NCI-H748 treated with DMSO at 0.1 percent for 48 hours (cell line): ENCODE measurements at regions not wholly inside any gene's neighbourhood (a gene's known extent, or its start where the extent isn't known, plus 50 kb on each side); places are given as distances from the start of the nearest gene placed in this dataset.
"Not testable (repeated sequence)": the region's sequence is repeated elsewhere in the genome, so short reads cannot be mapped to it uniquely, and the experiment has no call there.

Source experiments
- DNase-seq: peaks from one replicate; lab custom pipeline; 2025; lab: John Stamatoyannopoulos, UW

DNA sequence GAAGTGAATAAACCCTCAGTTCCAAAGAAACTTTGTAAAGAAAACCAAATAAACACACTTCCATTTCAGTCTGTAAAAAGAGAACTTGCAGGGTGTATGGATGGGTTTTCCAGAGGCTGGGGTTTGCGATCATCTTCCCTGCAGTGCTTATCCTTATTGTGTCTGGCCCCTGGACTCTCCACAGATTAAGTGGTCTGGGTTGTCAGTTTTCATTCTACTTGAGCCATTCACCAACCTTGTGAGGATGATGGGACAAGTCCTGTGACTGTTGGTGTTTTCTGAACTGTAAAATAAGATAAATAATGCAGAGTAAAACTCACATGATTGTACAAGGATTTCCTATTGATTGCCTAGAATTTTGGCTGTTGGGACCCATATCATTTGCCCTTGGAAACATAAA is 166.1 kb upstream of the MOCS2 start:
- DNase-seq = no peak

DNA sequence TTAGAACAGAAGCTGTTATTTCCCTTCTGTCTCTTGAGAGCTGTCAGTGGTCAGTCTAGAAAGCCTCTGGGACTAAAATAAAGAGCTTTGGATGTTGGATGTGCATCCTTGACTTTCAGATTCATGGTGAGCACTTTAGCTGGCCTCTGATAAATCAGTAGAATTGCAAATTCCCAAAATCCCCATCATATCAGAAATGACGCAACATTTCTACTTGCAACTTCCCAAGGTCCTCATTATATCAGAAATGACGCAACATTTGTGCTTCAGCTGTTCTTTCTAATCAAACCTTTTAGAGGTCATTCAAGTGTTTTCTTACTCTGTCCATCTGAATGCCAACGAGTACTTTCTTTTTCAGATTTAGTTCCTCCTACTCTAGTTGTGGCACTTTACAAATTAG is 167.3 kb upstream of the MOCS2 start:
- no peak for DNase-seq

DNA sequence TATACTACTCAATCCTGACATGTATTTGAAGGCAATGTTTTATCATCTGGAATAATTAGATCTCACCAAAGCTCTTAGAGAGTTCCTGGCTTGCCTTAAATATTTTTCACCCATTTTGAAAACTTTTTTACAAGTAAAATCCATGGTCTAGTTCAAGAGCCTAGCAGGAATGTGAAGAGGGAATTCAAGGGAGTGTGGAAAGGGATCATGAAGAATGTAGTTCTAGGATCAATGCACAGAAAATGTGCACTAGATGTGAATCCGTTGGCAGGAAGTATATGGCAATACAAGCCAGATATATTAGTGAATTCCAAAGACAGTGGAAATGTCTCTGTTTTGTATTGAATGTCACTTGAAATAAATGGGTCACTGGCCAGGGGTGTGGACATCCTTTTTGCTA is 167.9 kb upstream of the MOCS2 start:
- no peak for DNase-seq

DNA sequence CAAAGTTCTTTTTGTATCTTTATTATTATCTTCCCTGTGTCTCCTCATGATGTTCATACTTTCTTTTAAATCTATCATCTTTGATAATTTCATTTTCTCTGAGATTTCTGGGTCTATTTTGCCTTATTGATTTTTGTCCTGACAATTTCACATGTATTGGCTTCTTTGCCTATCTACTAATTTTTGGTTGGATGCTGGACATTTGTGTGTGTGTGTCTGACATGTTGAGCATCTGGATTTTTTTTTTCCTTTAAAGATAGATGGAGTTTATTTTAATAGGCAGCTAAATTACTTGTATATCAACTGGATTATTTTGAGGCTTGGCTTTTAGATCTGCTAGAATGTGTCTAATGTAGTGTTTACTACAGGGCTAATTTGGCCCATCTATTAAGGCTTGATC is 178.0 kb upstream of the MOCS2 start:
- no peak for DNase-seq

DNA sequence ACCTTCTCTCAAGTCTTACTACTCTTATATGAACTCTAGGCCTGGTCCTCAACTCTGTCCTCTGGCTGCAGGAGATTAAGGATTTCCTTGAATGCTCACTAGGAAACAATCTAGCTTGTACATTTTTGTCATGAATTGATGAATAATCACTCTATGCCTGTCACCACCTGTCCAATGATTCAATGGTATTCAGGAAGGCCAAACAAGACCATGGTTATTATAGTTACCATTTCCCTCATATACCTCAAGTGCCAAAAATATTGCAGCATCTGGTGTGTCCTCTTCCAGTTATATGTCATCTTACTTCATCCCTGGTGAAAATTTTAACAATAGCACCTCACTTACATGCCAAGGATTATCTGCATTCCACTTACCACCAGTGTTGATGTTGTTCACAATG is 179.0 kb upstream of the MOCS2 start:
- no peak for DNase-seq

DNA sequence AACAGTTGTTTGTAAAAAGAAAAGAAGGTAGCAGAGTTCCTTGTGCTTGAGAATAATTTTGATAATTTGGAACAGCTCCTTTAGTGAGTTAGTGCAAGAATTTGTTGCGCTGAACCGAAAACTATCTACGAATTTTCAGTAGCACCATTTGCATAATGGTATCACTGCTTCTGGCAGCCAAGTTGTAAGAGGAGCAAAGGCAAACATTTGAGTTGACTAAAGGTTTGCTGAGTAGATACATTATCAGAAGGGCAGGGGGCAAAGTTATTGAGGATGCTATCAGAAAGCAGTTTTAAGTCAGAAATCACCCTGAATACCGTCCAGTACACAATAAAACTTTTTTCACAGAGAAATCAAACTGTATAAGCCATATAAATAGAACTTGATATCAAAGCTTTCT is 181.5 kb upstream of the MOCS2 start:
- DNase-seq = no peak

DNA sequence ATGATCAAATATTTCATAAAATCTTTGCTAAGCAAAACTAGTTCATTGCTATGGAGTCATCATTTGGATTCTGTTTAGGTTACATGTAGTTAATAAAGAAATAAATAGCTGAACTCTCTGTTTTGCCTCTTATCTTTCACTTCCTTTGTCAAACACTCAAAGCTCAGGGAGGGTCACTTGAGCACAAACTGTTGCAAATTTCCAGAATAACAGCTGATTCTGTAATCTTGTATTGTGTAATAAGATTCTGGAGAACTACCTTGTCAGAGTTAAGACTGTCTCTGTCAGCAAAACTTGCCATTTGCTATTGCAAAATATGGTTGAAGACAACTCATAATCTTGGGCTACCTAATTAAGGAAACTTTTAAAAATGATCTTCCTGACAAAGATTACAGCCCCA is 182.0 kb upstream of the MOCS2 start:
- DNase-seq = no peak

DNA sequence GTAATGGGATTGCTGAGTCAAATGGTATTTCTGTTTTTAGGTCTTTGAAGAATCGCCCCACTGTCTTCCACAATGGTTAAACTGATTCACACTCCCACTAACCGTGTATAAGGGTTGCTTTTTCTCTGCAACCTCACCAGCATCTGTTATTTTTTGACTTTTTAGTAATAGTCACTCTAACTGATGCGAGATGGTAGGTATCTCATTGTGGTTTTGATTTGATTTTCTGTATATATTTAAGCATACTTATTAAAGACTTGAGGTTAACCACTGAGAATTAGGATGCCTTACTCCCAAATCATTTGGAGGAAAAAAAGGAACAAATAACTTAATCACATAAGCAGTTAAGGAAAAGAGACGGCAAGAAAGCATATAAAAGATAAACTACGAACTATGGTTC is 181.6 kb upstream of the FST start:
- no peak for DNase-seq

DNA sequence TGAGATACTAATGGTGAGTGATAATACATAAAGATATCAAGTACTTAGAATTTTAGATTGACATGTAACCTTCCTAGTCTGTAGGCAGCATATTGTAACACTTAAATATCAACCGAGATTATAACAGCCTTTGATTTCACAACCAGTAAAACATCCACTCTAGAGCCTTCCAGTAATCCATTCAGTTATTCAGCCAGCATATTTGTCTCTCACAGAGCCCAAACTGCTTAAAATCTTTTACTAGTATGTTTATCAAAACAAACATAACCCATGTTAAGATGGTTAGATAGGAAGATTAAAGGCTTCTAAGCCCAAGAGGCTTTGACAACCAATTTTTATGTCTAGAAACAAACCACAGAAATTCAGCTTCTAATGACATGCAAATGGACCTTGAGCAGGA is 177.9 kb upstream of the FST start:
- DNase-seq = no peak

DNA sequence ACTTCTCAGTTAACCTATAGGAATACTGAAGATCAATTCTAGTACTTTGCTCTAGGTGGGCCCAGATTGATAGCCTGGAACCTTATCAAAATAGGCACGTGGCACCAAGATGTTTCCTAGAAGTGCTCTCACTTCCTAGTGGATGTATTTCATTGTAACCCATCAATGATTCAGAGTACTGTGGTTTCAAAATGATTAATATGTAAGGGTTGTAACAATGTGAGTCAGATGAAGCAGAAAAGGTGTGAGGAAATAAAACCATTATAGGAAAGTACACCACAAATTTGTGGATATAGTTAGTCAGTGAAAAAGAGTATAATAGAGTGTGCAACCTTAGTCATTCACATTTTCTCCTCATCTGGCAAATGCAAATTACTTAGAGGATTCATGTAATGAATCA is 177.3 kb upstream of the FST start:
- no peak for DNase-seq

DNA sequence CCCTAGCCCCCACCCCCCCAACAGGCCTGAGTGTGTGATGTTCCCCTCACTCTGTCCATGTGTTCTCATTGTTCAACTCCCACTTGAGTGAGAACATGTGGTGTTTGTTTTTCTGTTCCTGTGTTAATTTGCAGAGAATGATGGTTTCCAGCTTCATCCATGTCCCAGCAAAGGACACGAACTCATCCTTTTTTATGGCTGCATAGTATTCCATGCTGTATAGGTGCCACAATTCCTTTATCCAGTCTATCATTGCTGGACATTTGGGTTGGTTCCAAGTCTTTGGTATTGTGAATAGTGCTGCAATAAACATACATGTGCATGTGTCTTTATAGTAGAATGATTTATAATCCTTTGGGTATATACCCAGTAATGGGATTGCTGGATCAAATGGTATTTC is 175.1 kb upstream of the FST start:
- not testable (repeated sequence) for DNase-seq

DNA sequence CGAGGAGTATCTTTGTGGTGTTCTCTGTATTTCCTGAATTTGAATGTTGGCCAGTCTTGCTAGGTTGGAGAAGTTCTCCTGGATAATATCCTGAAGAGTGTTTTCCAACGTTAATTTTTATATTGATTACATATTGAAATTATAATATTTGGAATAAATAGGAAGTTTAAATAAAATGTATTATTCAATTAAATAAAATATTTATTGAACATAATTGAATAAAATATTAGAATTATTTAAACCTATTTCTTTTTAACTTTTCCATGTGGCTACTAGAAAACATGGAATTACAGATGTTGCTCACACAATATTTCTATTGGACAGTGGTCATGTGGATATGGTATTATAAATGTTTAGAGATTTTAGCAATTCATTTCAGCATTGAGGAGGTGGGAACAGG is 170.8 kb upstream of the FST start:
- no peak for DNase-seq

DNA sequence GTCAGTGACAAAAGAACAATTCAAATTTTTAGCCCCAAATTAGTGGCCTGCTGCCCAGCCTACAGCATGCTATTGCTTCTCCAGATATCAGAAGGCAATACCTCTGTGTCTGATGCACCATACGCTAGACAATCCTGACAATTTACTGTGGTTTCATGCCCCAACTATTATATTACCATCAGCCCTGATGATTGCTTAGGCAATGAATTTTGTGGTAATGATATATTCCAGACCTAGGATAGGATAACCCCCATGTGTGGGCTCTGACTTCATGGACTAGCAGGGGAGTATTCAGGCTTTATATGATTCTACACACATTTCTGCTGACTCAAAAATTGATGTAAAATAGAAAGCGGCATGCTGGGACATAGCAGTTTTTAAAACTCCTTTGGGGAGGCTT is 168.7 kb upstream of the FST start:
- no peak for DNase-seq

DNA sequence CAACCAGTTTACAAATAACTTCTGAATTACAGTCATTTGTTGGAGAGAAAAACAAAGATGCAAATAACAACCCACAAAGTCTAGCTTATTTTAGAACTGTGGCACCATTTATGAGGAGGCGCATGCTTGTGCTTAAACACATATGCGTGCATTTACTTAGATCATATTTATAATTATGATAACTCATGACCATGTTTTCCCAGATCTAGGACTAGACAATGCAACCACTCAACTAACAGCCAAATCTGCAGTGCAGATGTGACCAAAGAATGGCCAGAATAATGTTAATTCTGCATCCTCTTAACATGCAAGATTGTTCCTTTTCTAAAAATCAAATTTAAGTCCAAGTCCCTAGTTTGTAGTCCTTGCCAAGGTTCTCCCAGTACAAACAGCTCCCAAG is 167.3 kb upstream of the FST start:
- DNase-seq = no peak

DNA sequence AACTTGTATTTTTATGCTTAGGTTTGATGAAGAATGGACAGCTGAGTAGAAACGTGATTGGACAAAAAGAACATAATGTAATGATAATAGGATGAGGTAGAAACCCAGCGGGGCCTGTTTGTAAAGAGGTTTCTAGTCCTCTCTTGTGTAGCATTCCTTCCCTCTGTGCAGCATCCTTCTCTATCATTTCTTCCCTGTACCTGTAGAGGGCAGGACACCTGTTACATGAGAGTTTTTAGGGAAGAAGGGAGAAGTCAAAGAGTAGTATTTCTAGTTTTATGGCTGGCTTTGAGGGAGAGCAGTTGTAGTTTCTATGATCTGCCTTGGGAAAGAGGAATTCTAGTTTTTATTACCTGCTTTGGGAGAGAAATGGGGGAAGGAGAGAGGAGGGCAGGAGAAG is 162.1 kb upstream of the FST start:
- no peak for DNase-seq

DNA sequence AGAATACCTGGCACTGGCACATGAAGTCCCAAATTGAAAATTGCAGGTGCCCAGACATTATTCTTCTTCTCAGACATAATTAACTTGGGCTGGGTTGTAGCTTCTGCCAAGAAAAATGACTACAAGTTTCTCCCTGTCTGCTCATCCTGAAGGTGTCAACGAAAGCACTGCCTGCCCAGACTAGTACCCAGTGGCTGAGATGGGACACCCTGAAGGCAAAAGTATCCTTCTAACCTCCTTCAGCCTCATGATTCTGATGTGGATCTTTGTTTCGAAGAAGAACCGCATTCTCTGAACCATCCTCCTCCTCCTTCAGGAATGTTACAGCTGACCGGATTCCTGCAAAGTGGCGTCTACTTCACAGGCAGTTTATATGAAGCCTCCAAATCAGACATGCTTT is 161.1 kb upstream of the FST start:
- no peak for DNase-seq

DNA sequence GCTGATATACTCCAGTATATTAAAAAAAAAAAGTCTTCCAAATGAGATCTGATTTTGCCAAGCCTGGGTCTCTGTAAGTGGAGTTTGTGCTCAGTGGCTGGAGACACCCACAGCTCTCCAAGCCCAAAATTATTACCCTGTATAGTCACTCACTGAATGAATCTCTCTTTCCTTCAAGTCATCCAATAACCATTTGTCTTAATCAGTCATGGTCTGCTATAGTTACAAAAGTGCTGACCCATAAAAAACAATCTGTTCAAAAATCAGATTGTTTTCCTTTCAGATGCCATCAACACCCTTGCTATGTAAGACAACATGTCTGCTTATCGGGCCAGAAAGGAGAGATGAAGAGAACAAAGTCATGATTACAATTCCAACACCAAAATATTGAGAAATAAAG is 159.4 kb upstream of the FST start:
- no peak for DNase-seq

DNA sequence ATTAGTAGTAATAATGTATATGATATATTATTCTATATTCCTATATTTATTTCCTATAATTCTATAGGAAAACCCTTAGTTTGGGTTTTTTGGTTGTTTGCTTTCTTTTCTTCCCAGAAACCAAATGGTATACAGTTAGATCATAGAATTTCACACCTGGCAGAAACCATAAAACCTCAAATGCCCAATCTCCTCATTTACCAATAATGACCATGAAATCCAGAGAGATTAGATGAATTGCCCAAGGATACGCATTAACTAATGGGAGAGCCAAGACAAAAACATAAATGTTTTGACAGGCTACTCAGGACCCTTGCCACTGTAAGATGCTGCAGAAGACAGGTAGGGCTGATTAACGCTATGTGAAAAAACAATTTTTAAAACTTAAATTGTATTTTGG is 158.7 kb upstream of the FST start:
- DNase-seq = no peak

DNA sequence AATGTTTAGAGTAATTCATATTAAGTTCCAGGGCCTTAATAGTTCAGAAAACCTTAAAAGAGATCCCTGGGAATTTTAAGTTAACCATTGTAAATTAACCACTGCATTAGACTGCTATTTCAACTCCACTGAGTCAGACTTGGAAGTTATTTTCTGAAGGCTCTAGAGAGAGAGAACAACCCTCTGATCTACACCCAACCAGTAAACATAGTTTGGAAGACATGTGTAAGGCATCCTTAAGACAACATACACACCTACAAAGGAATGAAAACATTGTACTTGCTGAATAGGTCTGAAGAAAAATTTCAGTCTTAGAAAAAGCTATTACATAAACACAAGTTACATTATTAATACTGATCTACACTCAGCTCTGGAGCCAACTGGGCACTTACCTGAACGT is 158.2 kb upstream of the FST start:
- DNase-seq = no peak

DNA sequence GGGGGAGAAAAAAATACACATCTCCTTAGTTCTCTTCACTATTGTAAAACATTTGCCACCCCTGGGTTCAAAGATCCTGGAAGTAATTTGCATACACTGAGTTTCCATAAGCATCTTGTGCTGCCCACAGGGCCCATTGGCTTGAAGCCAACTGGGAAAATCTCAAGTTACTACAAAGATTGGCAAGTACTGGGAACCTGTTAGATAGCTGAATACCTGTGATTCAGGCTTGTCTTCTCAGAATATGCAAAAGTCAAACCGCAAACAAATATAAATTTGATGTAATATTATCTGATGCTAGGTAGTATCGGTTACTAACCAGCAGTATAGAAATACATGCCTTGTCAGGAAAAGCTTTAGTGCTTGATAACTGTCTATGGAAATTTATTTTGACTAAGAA is 156.9 kb upstream of the FST start:
- DNase-seq = no peak

DNA sequence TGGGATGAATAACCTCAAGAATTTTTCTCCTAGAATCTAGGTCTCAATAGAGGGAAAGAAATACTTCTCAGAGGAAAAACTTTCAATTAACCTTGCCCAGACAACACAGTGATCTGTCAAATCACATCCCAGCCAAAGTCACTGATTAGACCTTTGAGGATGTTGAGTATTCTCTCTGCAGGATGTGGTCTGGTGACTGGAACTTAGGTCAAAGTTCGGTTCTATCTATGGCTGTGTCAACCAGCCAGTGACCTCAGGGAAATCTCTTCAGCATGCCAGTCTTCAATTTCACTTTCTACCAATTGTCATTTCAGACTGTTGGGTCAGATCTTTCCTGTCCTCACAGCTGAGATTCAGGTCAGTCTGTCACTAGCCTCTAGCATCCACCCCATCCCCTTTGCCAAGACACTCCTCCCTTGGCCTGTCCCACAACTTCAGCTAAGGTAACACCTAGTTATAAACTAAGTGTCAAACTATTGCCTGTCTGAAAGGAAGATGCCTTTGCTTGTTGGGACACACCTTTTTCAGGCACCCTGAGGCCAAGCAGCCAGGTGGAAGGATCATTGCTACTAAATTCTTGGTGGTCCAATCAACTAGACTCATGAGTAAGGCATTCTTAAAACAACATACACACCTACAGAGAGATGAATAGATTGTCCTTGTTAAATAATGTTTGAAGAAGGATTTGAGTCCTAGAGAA is 156.3 kb upstream of the FST start:
- DNase-seq = no peak

DNA sequence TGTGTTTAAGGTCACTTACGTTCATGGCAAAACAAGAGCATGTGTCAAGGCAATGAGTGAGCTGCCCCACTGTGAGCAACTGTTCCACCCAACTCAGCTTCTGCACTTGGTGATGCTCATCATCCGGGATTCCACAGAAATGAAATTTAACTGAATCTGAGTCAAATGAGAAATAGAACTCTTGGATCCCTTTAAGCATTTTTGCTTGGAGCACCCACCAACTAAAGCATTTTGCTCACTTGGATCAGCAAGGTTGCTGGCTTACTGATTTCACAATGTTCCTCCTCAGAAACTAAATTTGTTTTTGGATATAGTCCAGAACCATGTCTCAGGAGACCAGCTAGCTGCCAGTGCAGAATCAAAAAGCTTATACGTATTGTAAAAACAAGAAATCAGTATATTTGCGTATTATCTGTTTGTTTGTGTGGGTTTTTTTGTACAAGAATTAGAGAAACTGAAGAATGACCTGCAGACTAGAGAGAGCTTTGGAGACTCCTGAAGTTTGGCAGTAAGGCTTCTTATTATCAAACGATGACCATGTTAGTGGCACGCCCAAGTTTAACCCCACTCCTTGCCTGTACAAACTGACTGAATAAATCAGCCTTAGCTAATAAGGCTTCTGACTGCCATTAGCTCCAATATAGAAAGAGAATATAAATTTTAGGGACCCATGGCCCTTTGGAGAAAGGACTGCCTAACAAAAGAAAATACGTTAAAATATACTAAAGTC is 153.8 kb upstream of the FST start:
- no peak for DNase-seq

DNA sequence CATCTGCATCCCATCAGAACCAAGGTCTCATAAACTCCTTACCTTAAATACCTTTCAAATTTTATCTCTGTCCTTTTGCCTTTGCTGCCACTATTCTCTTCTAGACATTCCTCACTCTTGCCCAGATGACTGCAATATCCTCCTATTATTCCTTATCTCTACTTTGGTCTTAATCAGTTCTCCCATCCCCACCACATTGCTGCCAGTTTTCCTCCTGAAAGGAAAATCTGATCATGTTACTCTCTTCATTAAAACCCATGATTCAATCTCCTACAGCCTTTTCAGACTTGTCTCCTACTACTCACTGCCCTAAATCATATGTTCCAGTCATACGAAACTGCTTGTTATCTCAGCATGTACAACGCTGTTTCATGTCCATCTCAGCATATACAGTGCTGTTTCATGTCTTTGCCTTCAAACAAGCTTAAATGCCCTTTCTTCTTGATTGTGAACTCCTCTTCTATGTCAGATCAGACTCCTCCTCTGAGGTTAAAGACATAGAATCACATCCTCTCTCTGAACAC is 152.6 kb upstream of the FST start:
- no peak for DNase-seq

DNA sequence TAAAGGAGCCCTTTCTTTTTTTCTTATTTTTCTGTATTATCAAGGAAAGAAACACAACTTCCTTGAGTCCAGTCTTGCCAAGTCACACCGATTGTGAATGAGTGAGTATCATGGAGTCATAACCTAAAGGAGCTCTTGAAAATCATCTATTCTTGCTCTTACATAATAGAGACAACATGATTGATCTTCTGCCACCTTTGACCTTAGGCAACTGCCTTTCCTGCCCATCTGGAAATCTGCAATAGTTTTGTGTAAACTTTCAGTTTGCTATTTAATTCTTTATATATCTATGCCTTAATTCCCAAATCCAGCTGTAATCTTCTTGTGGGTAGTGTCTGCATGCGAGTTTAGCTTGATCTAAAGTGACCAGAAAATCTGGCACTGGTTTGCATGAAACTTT is 149.9 kb upstream of the FST start:
- no peak for DNase-seq
